Ramos (cell line): ENCODE measurements at regions not wholly inside any gene's neighbourhood (a gene's known extent, or its start where the extent isn't known, plus 50 kb on each side); places are given as distances from the start of the nearest gene placed in this dataset.
"Not testable (repeated sequence)": the region's sequence is repeated elsewhere in the genome, so short reads cannot be mapped to it uniquely, and the experiment has no call there.

Source experiments
- in situ Hi-C: fragments of 300-500 bp; cut with MboI; formaldehyde crosslinking; loops from one replicate; pipeline ENCODE4 v1.14.3; 2022; ENCODE audit warnings: low sequenced_read_pairs; ENCODE audit not compliant: unreplicated experiment

GRCh38 chr3:75372964-75373363 is 291.2 kb upstream of the FRG2C start:
- in situ Hi-C loops: loop anchor here (5.0 kb wide), 1 partner anchor 219 kb away; no protein-coding TSS in a partner anchor

- in situ Hi-C loops: not testable (repeated sequence)
Measured at GRCh38 chr3:75379840-75380239, 284.3 kb upstream of the FRG2C start.

GRCh38 chr3:75380276-75380771 is 283.8 kb upstream of the FRG2C start:
- in situ Hi-C loops: no loop called here

- in situ Hi-C loops: not testable (repeated sequence)
Measured at GRCh38 chr3:75384016-75384415, 280.1 kb upstream of the FRG2C start.

GRCh38 chr3:75388486-75389124 is 275.5 kb upstream of the FRG2C start:
- in situ Hi-C loops: not testable (repeated sequence)

GRCh38 chr3:75393288-75393694 is 270.8 kb upstream of the FRG2C start:
- in situ Hi-C loops: not testable (repeated sequence)

- in situ Hi-C loops: not testable (repeated sequence)
Measured at GRCh38 chr3:75394102-75394501, 270.0 kb upstream of the FRG2C start.

GRCh38 chr3:75394562-75395360 is 269.4 kb upstream of the FRG2C start:
- in situ Hi-C loops: not testable (repeated sequence)

GRCh38 chr3:75395580-75396315 is 268.4 kb upstream of the FRG2C start:
- in situ Hi-C loops: no loop called here

GRCh38 chr3:75396316-75396802 is 267.8 kb upstream of the FRG2C start:
- in situ Hi-C loops: no loop called here

GRCh38 chr3:75397486-75397885 is 266.6 kb upstream of the FRG2C start:
- in situ Hi-C loops: not testable (repeated sequence)

- in situ Hi-C loops: not testable (repeated sequence)
Measured at GRCh38 chr3:75422101-75422945, 241.8 kb upstream of the FRG2C start.

GRCh38 chr3:75425379-75425778 is 238.7 kb upstream of the FRG2C start:
- in situ Hi-C loops: not testable (repeated sequence)

GRCh38 chr3:75427486-75427885 is 236.6 kb upstream of the FRG2C start:
- in situ Hi-C loops: not testable (repeated sequence)

GRCh38 chr3:75427906-75428305 is 236.2 kb upstream of the FRG2C start:
- in situ Hi-C loops: not testable (repeated sequence)

GRCh38 chr3:75429561-75430220 is 234.4 kb upstream of the FRG2C start:
- in situ Hi-C loops: not testable (repeated sequence)

- in situ Hi-C loops: not testable (repeated sequence)
Measured at GRCh38 chr3:75430406-75430805, 233.7 kb upstream of the FRG2C start.

GRCh38 chr3:75431120-75431519 is 233.0 kb upstream of the FRG2C start:
- in situ Hi-C loops: not testable (repeated sequence)

GRCh38 chr3:75432466-75432865 is 231.7 kb upstream of the FRG2C start:
- in situ Hi-C loops: not testable (repeated sequence)
